IMR-90 (cell line): ENCODE measurements at regions not wholly inside any gene's neighbourhood (a gene's known extent, or its start where the extent isn't known, plus 50 kb on each side); places are given as distances from the start of the nearest gene placed in this dataset.

ENCODE experiments used
- ATAC-seq: fragments of 200-7000 bp; cut with Tn5 transposase; 2 replicates; pipeline ENCODE4 v1.9.1; 2020; ENCODE audit warnings: low read depth, mild to moderate bottlenecking, moderate library complexity
- BruUV-seq: library from RNA; stranded (reverse); fragments of 400-500 nt; replicated peaks from 2 replicates; lab custom pipeline; 2021; lab: Mats Ljungman, UMichigan
- CTCF ChIA-PET: fragments of 300-600 bp; formaldehyde crosslinking; extraction: SDS; loops from one replicate; lab custom pipeline; 2021; ENCODE audit warnings: antibody characterized with exemption; lab: Yijun Ruan, JAX
- POLR2A ChIA-PET: fragments of 300-600 bp; sonication (Branson Sonifier 250); formaldehyde crosslinking; loops from one replicate; lab custom pipeline; 2022; ENCODE audit warnings: antibody characterized with exemption; ENCODE audit not compliant: unreplicated experiment; lab: Charles Lee
- DNase-seq: peaks from one replicate; pipeline ENCODE4 v3.0.0; 2013
- H2AFZ ChIP-seq: replicated peaks from 2 replicates; pipeline ENCODE3; 2013; ENCODE audit warnings: low read length, mild to moderate bottlenecking; ENCODE audit not compliant: poor library complexity
- H2AK5ac ChIP-seq: 2 replicates; pipeline ENCODE4 v1.6.1; 2013; ENCODE audit warnings: low read depth, low read length, inconsistent platforms
- H2AK9ac ChIP-seq: replicated peaks from 2 replicates; pipeline ENCODE3; 2013; ENCODE audit warnings: mild to moderate bottlenecking, low read depth, low read length, moderate library complexity; ENCODE audit not compliant: poor library complexity
- H2BK120ac ChIP-seq: 2 replicates; pipeline ENCODE4 v1.6.1; 2013; ENCODE audit warnings: low read depth, low read length, inconsistent platforms
- H2BK15ac ChIP-seq: 3 replicates; pipeline ENCODE4 v1.6.1; 2013; ENCODE audit warnings: low read depth, low read length, inconsistent platforms
- H2BK20ac ChIP-seq: 2 replicates; pipeline ENCODE4 v1.6.1; 2013; ENCODE audit warnings: low read depth, mild to moderate bottlenecking, inconsistent platforms, low read length, moderate library complexity
- H2BK5ac ChIP-seq: 2 replicates; pipeline ENCODE4 v1.6.1; 2013; ENCODE audit warnings: mild to moderate bottlenecking, low read depth, low read length, inconsistent platforms; ENCODE audit not compliant: poor library complexity, severe bottlenecking
- H3K14ac ChIP-seq: replicated peaks from 2 replicates; pipeline ENCODE4 v1.6.1; 2013; ENCODE audit warnings: low read depth, low read length, inconsistent platforms
- H3K18ac ChIP-seq: 2 replicates; pipeline ENCODE4 v1.6.1; 2013; ENCODE audit warnings: low read depth, low read length, control low read depth
- H3K23ac ChIP-seq: 2 replicates; pipeline ENCODE4 v1.6.1; 2013; ENCODE audit warnings: low read depth, low read length, inconsistent platforms
- H3K27ac ChIP-seq: 2 replicates; pipeline ENCODE4 v1.5.1; 2013; ENCODE audit warnings: mild to moderate bottlenecking, control low read depth, low read length; ENCODE audit not compliant: insufficient read depth
- H3K27me3 ChIP-seq: 2 replicates; pipeline ENCODE4 v1.6.1; 2013; ENCODE audit warnings: low read length; ENCODE audit not compliant: control insufficient read depth, insufficient read depth
- H3K36me3 ChIP-seq: 2 replicates; pipeline ENCODE4 v1.6.1; 2013; ENCODE audit warnings: low read length, mixed read lengths; ENCODE audit not compliant: control insufficient read depth, insufficient read depth
- H3K4ac ChIP-seq: 2 replicates; pipeline ENCODE4 v1.6.1; 2013; ENCODE audit warnings: low read depth, low read length, inconsistent platforms
- H3K4me1 ChIP-seq: 2 replicates; pipeline ENCODE4 v1.6.1; 2013; ENCODE audit warnings: low read length, mixed read lengths; ENCODE audit not compliant: control insufficient read depth, insufficient read depth
- H3K4me2 ChIP-seq: 2 replicates; pipeline ENCODE4 v1.6.1; 2013; ENCODE audit warnings: low read depth, mild to moderate bottlenecking, control low read depth, low read length, moderate library complexity
- H3K4me3 ChIP-seq: 2 replicates; pipeline ENCODE4 v1.5.1; 2013; ENCODE audit warnings: low read depth, mild to moderate bottlenecking, control low read depth, low read length, moderate library complexity; ENCODE audit not compliant: insufficient read depth
- H3K56ac ChIP-seq: 2 replicates; pipeline ENCODE4 v1.6.1; 2013; ENCODE audit warnings: low read length, inconsistent platforms; ENCODE audit not compliant: insufficient read depth; ENCODE audit errors: extremely low read depth
- H3K79me1 ChIP-seq, 2 experiments: 2 replicates each; pipeline ENCODE4 v1.6.1; 2013; ENCODE audit warnings: low read length in 2 of 2, inconsistent platforms in 1 of 2, low read depth in 1 of 2
- H3K9ac ChIP-seq: 2 replicates; pipeline ENCODE4 v1.6.1; 2013; ENCODE audit warnings: low read depth, low read length, control low read depth
- H3K9me1 ChIP-seq: 2 replicates; pipeline ENCODE4 v1.6.1; 2013; ENCODE audit warnings: low read length, inconsistent platforms; ENCODE audit not compliant: insufficient read depth
- H3K9me3 ChIP-seq: 2 replicates; pipeline ENCODE4 v1.6.1; 2013; ENCODE audit warnings: low read length; ENCODE audit not compliant: control insufficient read depth, insufficient read depth
- H4K20me1 ChIP-seq: 2 replicates; pipeline ENCODE4 v1.6.1; 2013; ENCODE audit warnings: low read length, inconsistent platforms; ENCODE audit not compliant: insufficient read depth
- H4K5ac ChIP-seq: 2 replicates; pipeline ENCODE4 v1.6.1; 2013; ENCODE audit warnings: mild to moderate bottlenecking, low read depth, low read length, control low read depth
- H4K8ac ChIP-seq, 2 experiments: 2 replicates each; pipeline ENCODE4 v1.6.1; 2013; ENCODE audit warnings: low read depth in 2 of 2, low read length in 2 of 2, control low read depth in 1 of 2, inconsistent platforms in 1 of 2
- H4K91ac ChIP-seq: 2 replicates; pipeline ENCODE4 v1.6.1; 2013; ENCODE audit warnings: low read depth, low read length, inconsistent platforms; ENCODE audit not compliant: insufficient read depth
- BHLHE40 ChIP-seq: fragments of 150-350 bp; IDR thresholded peaks from 2 replicates; pipeline ENCODE4 v1.6.1; 2016; ENCODE audit warnings: mild to moderate bottlenecking, low read depth, low read length
- CEBPB ChIP-seq: IDR thresholded peaks from 2 replicates; pipeline ENCODE4 v1.6.1; 2012; ENCODE audit warnings: low read depth, low read length, improper control_type of control experiment
- CHD1 ChIP-seq: IDR thresholded peaks from 2 replicates; pipeline ENCODE4 v1.6.1; 2012; ENCODE audit warnings: low read depth, low read length, improper control_type of control experiment
- ELK1 ChIP-seq: fragments of 150-350 bp; IDR thresholded peaks from 2 replicates; pipeline ENCODE4 v1.6.1; 2016; ENCODE audit warnings: low read depth, mild to moderate bottlenecking, low read length, moderate library complexity, borderline replicate concordance
- MAFK ChIP-seq: IDR thresholded peaks from 2 replicates; pipeline ENCODE4 v1.6.1; 2012; ENCODE audit warnings: low read depth, low read length, improper control_type of control experiment
- POLR2A ChIP-seq: IDR thresholded peaks from 2 replicates; pipeline ENCODE4 v1.6.1; 2012; ENCODE audit warnings: mild to moderate bottlenecking, low read depth, low read length
- RAD21 ChIP-seq: IDR thresholded peaks from 2 replicates; pipeline ENCODE4 v1.6.1; 2012; ENCODE audit warnings: low read length, improper control_type of control experiment
- RFX5 ChIP-seq: IDR thresholded peaks from 2 replicates; pipeline ENCODE4 v1.8.0; 2012; ENCODE audit warnings: low read depth, mild to moderate bottlenecking, low read length, moderate library complexity
- SMC3 ChIP-seq: fragments of 150-350 bp; IDR thresholded peaks from 2 replicates; pipeline ENCODE4 v1.6.1; 2016; ENCODE audit warnings: low read depth, mild to moderate bottlenecking, antibody characterized with exemption, low read length, moderate library complexity
- WGBS, 2 experiments: methylation state at CpG; one replicate each; pipeline versions ENCODE4 v1.1.5 to v1.1.7; 2013; ENCODE audit warnings: missing lambda C conversion rate in 2 of 2; ENCODE audit not compliant: insufficient read length in 1 of 2; ENCODE audit errors: extremely low coverage in 2 of 2; 5-methylcytosine and 5-hydroxymethylcytosine counted together
- dilution Hi-C: fragments of 300-500 bp; cut with HindIII; formaldehyde crosslinking; loops from one replicate; pipeline ENCODE4 v1.14.3; 2018; ENCODE audit warnings: low sequenced_read_pairs; ENCODE audit not compliant: unreplicated experiment
- in situ Hi-C: fragments of 300-500 bp; cut with MboI; formaldehyde crosslinking; loops from 3 replicates; pipeline ENCODE4 v1.14.3; 2019; ENCODE audit warnings: low sequenced_read_pairs, inconsistent platforms, mixed read lengths
- intact Hi-C: fragments of 100-400 bp; cut with micrococcal nuclease; formaldehyde crosslinking; loops from 2 replicates; pipeline ENCODE4 v1.10.0; 2022

GRCh38 chr13:44275381-44275780 is 98.2 kb upstream of the SERP2 start (continued):
- no peak for TF ChIP-seq POLR2A

GRCh38 chr13:44276061-44276460 is 97.6 kb upstream of the SERP2 start:
- Histone ChIP-seq H3K9me1 (peaks cover 20% of the 10 kb centered on the region), H2BK120ac (no peak overlapping the region), H4K8ac (no peak overlapping the region), H3K4me1 (peaks cover 27% of the 10 kb centered on the region), H3K9ac (no peak overlapping the region), H2BK5ac (no peak overlapping the region), H3K56ac (no peak overlapping the region), H4K20me1 (no peaks in the 10 kb centered on the region), H3K4ac (no peak overlapping the region), H2AFZ (no peak overlapping the region), H3K27ac (no peak overlapping the region), H3K79me1 (no peaks in the 10 kb centered on the region), H2AK9ac (no peak overlapping the region), H2AK5ac (no peak overlapping the region), H4K91ac (no peak overlapping the region), H3K23ac (no peak overlapping the region), H3K18ac (no peak overlapping the region), H3K4me2 (no peak overlapping the region), H2BK15ac (no peak overlapping the region), H4K5ac (no peak overlapping the region), H3K27me3 (no peaks in the 10 kb centered on the region), H3K14ac (no peak overlapping the region), H2BK20ac (no peak overlapping the region), H3K36me3 (no peaks in the 10 kb centered on the region), H3K4me3 (no peak overlapping the region), H3K9me3 (no peaks in the 10 kb centered on the region)
- ChIA-PET CTCF (no interaction called here), POLR2A (no interaction called here)
- intact Hi-C loops: no loop called here
- dilution Hi-C loops: no loop called here
- no CpG with 5 or more reads among the region's 3 CpGs for WGBS, 2 experiments
- ATAC-seq (no peak), DNase-seq (no peak)
- no peak for TF ChIP-seq CEBPB
- TF ChIP-seq RAD21: no peak
- TF ChIP-seq MAFK: no peak
- no peak for TF ChIP-seq SMC3
- TF ChIP-seq BHLHE40: no peak
- TF ChIP-seq POLR2A: no peak
- TF ChIP-seq ELK1: no peak
- no peak for TF ChIP-seq RFX5
- no peak for TF ChIP-seq CHD1
- in situ Hi-C loops: no loop called here
- BruUV-seq: no TSS peak
